ENCODE measurements at regions not wholly inside any gene's neighbourhood (a gene's known extent, or its start where the extent isn't known, plus 50 kb on each side); places are given as distances from the start of the nearest gene placed in this dataset.

GRCh38 chr7:40986351-40986873 lies 716.5 kb downstream of the INHBA start:
- no peak for DNase-seq (ENCODE audit: low read depth in 4 of 4, low spot score in 2 of 4)

DNA sequence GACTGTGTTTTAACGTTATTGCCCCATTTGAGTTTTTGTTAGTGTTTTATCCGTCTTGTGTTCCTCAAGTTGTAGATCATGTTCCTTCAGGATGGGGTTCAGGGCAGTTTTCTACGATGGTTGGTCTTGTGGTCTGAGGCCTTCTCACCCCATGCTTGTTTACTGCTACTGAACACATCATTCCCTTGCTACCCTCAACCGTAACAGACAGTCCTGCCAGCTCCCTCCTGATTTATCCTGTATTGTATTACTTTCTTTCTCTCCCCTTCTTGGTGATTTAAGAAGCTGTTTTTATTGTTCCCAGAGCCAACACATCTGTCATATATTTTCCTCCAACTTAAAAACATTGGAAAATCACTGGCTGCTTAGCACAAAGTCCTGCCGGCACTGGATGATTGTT lies 719.8 kb downstream of the INHBA start:
- peak in 3 of 4 donors; percentile 43 to 56 (median 48) for DNase-seq (ENCODE audit: low read depth in 4 of 4, low spot score in 2 of 4)

DNA sequence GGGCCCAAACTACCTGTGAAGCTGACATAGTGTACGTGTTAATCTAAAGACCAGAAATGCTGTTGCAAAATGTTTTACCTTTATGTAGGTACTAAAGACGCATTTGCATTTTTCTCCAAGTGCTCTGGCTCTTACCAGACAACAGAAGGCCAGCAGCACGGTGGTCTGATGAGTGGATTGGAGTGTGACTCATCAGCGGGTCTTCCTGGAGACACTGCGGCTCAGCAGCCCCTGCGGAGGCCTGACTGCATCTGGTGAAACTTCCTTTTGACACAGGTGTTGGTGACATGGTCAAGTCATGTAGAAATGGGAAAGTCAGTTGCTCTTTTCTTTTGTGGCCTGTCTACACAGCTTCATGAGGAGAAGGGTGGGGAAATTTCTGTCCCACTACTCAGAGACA lies 723.6 kb downstream of the INHBA start:
- DNase-seq (ENCODE audit: low read depth in 4 of 4, low spot score in 2 of 4): no peak

DNA sequence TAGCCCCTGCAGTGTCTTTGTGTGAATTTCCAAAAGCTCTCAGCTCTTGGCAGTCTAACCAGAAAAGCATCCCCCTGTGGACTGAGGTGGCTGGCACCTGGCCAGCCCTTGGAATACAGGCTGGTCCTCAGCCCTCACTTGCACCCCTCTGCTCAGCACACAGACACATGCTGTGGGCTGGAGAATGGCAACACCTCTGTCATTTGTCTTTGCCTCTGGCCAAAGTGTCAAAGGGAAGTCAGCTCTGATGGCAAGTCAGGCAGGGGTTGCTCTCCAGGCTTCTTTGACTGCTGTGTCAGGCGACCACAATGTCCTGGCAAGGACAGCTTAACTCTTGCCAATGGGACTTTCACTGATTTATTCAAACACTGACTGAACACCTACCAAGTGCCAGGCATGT lies 724.8 kb downstream of the INHBA start:
- DNase-seq (ENCODE audit: low read depth in 4 of 4, low spot score in 2 of 4): no peak

DNA sequence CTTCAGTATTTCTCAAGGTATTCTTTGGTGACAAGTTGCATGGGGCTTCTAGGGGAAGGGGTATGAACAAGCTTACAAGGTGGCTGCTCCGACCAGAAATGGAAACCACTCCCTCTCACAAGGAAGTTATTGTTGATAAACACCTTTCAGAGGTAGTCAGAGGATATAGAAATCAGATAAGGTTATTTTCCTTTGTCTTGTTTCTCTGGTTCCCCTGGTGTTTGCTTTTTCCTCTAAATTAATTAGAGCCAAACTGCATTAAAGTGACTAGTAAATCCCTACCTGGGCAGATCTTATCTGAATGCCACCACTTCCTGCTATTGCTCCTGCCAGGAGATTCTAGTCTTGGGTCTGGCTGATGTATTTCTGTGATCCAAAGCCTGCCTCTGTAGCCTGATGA lies 725.4 kb downstream of the INHBA start:
- DNase-seq (ENCODE audit: low read depth in 4 of 4, low spot score in 2 of 4): no peak

DNA sequence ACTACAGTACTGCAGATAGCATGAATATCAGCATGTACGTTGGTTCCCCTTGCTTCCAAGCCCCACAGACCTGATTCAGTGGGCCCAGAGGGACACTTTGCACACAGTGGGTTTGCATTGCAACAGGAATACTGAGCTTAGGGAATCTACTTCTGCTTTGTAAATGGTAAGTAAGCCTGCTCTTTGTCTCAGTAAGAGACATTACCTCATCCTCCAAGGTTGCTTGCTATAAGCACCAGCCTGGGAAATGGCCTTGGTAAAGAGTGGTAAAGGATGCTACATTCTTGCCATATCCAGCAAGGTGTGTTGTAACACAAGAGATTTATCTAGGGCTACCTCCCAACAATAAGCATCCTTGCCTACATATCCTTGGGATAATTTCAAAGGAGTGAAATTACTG lies 730.5 kb downstream of the INHBA start:
- DNase-seq (ENCODE audit: low read depth in 4 of 4, low spot score in 2 of 4): no peak

DNA sequence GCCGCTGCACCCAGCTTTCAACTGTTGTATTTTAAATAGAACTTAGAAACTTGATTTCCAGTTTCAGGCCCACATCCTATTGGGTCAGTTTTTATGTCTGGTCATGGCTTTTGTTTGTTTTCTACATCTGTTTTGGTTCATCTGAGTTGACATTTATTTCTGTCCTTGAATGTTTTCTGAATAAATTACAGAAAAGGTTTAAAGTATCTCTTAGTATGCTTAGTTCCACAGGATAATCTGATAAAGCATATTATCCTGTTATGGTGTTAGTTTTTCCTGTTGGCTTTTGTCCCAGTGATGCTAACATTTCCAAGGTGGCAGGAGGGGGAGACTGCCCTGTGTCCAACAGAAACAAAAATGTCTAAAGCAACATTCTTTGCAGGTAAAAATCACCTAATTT lies 733.2 kb downstream of the INHBA start:
- peak in 2 of 4 donors; percentile 7 to 55 for DNase-seq (ENCODE audit: low read depth in 4 of 4, low spot score in 2 of 4)

- DNase-seq (ENCODE audit: low read depth in 4 of 4, low spot score in 2 of 4): no peak
Observed at GRCh38 chr7:40966693-40967092, 736.2 kb downstream of the INHBA start.

- DNase-seq (ENCODE audit: low read depth in 4 of 4, low spot score in 2 of 4): no peak
Observed at GRCh38 chr7:40965774-40966173, 737.1 kb downstream of the INHBA start.

DNA sequence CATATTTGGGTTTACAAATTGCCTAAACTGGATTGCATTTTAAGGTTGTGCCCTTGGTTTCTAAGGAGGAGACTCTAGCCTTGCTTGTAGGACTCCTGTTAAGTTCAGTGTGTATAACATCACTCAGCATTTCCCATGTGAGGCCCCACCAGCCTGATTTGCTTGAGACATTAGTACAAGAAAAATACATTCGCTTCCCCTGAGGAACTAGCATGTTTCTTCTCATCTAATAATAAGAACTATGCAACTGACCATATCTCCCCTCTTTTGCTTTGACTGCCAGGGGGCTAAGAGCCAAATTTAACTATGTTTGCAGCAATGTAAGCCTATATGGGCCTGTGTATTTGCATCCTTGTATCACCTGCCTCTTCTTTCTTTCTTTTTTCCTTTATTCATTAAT lies 737.9 kb downstream of the INHBA start:
- no peak for DNase-seq (ENCODE audit: low read depth in 4 of 4, low spot score in 2 of 4)

- DNase-seq (ENCODE audit: low read depth in 4 of 4, low spot score in 2 of 4): no peak
Observed at GRCh38 chr7:40964610-40965009, 738.3 kb downstream of the INHBA start.

DNA sequence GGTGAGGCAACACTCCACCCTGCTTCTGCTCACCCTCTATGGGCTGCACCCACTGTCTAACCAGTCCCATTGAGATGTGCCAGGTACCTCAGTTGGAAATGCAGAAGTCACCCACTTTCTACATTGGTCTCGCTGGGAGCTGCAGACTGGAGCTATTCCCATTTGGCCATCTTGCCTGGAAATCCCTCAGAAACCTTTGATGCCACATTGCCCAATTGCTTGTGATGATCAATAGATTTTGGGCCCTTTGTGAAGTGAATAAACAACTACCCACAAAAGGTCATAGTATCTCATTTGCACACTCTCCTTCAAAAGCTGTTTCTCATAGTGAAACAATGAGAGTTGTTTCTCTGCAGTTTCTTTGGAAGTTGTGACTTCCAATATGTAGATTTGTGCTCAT lies 742.9 kb downstream of the INHBA start:
- DNase-seq (ENCODE audit: low read depth in 4 of 4, low spot score in 2 of 4): no peak

DNA sequence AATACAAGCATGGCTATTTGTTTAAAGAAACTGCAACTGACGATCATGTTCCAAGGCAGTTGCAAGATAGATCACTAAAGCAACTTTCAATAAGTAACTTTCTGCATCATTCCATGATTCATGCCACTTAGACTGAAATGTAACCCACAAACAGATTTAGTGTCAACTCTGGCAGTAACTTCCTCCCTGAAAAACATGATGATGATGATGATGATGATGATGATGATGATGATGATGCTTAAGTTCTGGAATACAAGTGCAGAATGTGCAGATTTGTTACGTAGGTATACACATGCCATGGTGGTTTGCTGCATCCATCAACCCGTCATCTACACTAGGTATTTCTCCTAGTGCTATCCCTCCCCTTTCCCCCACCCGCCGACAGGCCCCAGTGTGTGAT lies 754.7 kb downstream of the INHBA start:
- DNase-seq (ENCODE audit: low read depth in 4 of 4, low spot score in 2 of 4): no peak

DNA sequence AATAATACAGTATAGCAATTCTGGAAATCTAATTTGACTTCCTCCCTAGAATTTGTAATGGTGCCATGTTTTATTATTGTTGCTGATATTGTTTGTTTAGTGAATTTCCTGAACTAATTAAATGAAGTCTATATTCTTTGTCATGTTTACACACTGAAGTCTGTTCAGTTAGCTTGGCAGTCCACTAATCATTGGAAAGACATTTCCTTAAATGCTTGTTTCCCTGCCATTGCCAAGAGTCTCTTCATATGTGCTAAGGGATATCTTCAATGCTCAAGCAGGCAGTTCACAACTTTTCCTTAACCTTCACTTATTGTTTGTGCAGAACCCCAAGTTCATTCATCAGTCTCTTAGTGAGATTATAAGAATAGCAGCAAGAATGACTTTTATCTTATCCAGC lies 755.3 kb downstream of the INHBA start:
- DNase-seq (ENCODE audit: low read depth in 4 of 4, low spot score in 2 of 4): no peak

- no peak for DNase-seq (ENCODE audit: low read depth in 4 of 4, low spot score in 2 of 4)
Observed at GRCh38 chr7:40946549-40946948, 756.3 kb downstream of the INHBA start.

GRCh38 chr7:40945788-40946187 lies 757.1 kb downstream of the INHBA start:
- DNase-seq (ENCODE audit: low read depth in 4 of 4, low spot score in 2 of 4): no peak

GRCh38 chr7:40944981-40945585 lies 757.8 kb downstream of the INHBA start:
- DNase-seq (ENCODE audit: low read depth in 4 of 4, low spot score in 2 of 4): no peak

DNA sequence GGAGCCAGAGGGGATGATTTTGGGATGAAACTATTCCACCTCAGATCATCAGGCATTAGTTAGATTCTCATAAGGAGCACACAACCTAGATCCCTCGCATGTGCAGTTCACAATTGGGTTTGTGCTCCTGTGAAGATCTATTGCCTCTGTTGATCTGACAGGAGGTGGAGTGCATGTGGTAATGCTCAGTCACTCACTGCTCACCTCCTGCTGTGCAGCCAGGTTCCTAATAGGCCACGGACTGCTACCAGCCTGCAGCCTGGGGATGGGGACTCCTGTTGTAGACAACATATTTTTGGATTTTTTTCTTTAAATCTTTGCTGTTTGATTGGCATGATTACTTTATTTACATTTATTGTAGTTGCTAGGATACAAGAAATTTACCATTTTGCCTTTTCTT lies 765.0 kb downstream of the INHBA start:
- no peak for DNase-seq (ENCODE audit: low read depth in 4 of 4, low spot score in 2 of 4)

GRCh38 chr7:40935435-40935834 lies 767.5 kb downstream of the INHBA start:
- no peak for DNase-seq (ENCODE audit: low read depth in 4 of 4, low spot score in 2 of 4)

DNA sequence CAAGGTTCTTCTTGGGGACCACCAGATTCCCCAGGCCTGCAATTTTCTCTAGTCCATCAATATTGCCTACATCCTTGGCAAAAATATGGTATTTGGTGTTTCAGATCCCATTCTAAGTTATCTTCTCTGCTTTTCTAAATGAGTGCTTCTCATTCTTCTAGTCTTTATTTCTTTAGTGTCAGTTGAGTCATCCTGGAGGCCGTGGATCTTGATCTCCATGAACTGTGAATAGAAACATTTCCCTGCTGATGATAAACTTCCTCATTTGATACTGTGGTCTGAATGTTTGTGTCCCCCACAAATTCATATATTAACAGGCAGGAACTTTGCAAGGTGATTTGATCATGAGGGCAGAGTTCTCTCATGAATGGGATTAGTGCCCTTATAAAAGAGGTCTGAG lies 779.3 kb downstream of the INHBA start:
- DNase-seq (ENCODE audit: low read depth in 4 of 4, low spot score in 2 of 4): no peak

- no peak for DNase-seq (ENCODE audit: low read depth in 4 of 4, low spot score in 2 of 4)
Observed at GRCh38 chr7:40922316-40922670, 780.6 kb downstream of the INHBA start.

DNA sequence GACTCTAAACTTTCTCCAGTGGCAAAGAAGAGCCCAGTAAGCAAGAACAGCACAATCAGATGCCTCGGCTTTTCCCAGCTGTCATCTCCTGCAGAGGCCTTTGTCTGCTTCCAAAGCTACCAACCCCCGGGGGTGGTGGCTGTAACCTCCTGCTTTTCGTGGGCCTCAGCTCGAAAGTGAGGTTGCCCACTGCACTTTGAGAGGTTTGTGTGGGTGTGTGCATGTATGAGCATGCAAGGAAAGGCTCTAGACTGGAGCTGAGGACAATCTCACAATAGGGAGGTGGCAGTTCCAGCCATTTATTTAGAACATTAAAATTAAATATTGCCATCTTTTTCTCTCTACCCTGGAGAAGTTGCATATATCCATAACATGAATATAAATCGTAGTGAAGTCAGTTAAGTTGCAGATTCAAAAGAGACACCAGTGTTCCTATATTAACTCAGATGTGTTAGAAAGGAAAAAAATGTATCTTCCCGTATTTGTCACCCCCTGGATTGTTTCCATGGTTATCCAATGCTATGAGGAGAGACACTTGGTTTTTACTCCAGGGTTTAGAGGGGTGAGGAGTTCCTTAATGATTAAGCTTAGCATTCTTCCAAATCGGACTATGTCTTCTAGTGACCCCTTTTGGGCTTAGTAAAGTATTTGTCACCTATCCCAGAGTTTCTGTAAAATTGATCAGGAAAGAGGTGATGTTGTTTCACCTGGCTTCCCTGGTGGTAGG lies 781.1 kb downstream of the INHBA start:
- DNase-seq (ENCODE audit: low read depth in 4 of 4, low spot score in 2 of 4): no peak
